Caco-2 (cell line): ENCODE measurements at regions not wholly inside any gene's neighbourhood (a gene's known extent, or its start where the extent isn't known, plus 50 kb on each side); places are given as distances from the start of the nearest gene placed in this dataset.
"Not testable (repeated sequence)": the region's sequence is repeated elsewhere in the genome, so short reads cannot be mapped to it uniquely, and the experiment has no call there.

Experiments used
- BruUV-seq: library from RNA; stranded (reverse); fragments of 400-500 nt; replicated peaks from 2 replicates; lab custom pipeline; 2021; lab: Mats Ljungman, UMichigan
- CTCF ChIA-PET: fragments of 300-600 bp; sonication (Branson Sonifier 250); formaldehyde crosslinking; loops from one replicate; lab custom pipeline; 2022; ENCODE audit warnings: antibody characterized with exemption; lab: Charles Lee
- POLR2A ChIA-PET: fragments of 300-600 bp; sonication (Branson Sonifier 250); formaldehyde crosslinking; loops from one replicate; lab custom pipeline; 2022; ENCODE audit warnings: antibody characterized with exemption; lab: Charles Lee
- DNase-seq, 2 experiments: peaks; one replicate each; pipeline versions ENCODE4 v3.0.0 to v3.0.0-alpha.2; 2020 to 2022
- H3K27me3 ChIP-seq: replicated peaks from 2 replicates; pipeline ENCODE4 v1.6.0; 2011; ENCODE audit warnings: low read length; ENCODE audit not compliant: control insufficient read depth, insufficient read depth
- H3K36me3 ChIP-seq: 2 replicates; pipeline ENCODE4 v1.5.1; 2011; ENCODE audit warnings: low read length; ENCODE audit not compliant: control insufficient read depth, insufficient read depth
- H3K4me1 ChIP-seq: fragments of 250-450 bp; sonication (Bioruptor Pico); 2 replicates; pipeline ENCODE4 v1.5.1; 2020; ENCODE audit warnings: mild to moderate bottlenecking
- H3K4me3 ChIP-seq: 2 replicates; pipeline ENCODE4 v1.5.1; 2011; ENCODE audit warnings: low read depth, mild to moderate bottlenecking, control low read depth, low read length
- H3K9me3 ChIP-seq: fragments of 250-450 bp; sonication (Bioruptor Pico); 2 replicates; pipeline ENCODE4 v1.5.1; 2020; ENCODE audit warnings: mild to moderate bottlenecking, moderate library complexity
- H3K27ac Mint-ChIP-seq: one replicate; pipeline ENCODE4 v1.8.0; 2022; ENCODE audit warnings: mixed read lengths; ENCODE audit not compliant: unreplicated experiment
- H3K27me3 Mint-ChIP-seq: one replicate; pipeline ENCODE4 v1.8.0; 2022; ENCODE audit warnings: mixed read lengths; ENCODE audit not compliant: insufficient read depth, unreplicated experiment
- H3K36me3 Mint-ChIP-seq: one replicate; pipeline ENCODE4 v1.8.0; 2022; ENCODE audit warnings: mild to moderate bottlenecking, mixed read lengths; ENCODE audit not compliant: insufficient read depth, unreplicated experiment
- H3K4me1 Mint-ChIP-seq: one replicate; pipeline ENCODE4 v1.8.0; 2022; ENCODE audit warnings: low read depth, mixed read lengths; ENCODE audit not compliant: unreplicated experiment
- H3K4me3 Mint-ChIP-seq: one replicate; pipeline ENCODE4 v1.8.0; 2022; ENCODE audit warnings: mild to moderate bottlenecking, moderate library complexity, mixed read lengths; ENCODE audit not compliant: unreplicated experiment
- H3K9me3 Mint-ChIP-seq: one replicate; pipeline ENCODE4 v1.8.0; 2022; ENCODE audit warnings: mixed read lengths; ENCODE audit not compliant: unreplicated experiment
- CTCF ChIP-seq, 2 experiments: fragments of 200-600 bp in 1 of 2; IDR thresholded peaks; 1 replicate in 1 of 2; 2 replicates in 1 of 2; pipeline versions ENCODE4 v1.5.1 to v1.8.0; 2011 to 2022; ENCODE audit warnings: antibody characterized with exemption in 1 of 2, control low read depth in 1 of 2, inconsistent platforms in 1 of 2, low read depth in 1 of 2, low read length in 1 of 2, mild to moderate bottlenecking in 1 of 2, moderate library complexity in 1 of 2; ENCODE audit not compliant: insufficient read depth in 1 of 2, severe bottlenecking in 1 of 2, unreplicated experiment in 1 of 2
- intact Hi-C: fragments of 100-400 bp; cut with micrococcal nuclease; formaldehyde crosslinking; loops from one replicate; pipeline ENCODE4 v1.10.0; 2022; ENCODE audit not compliant: unreplicated experiment

GRCh38 chr4:188665491-188666457 lies 526.5 kb downstream of the TRIML1 start:
- Mint-ChIP-seq H3K36me3 (no peaks in the 10 kb centered on the region), H3K9me3 (peaks cover 12% of the 10 kb centered on the region), H3K4me1 (no peaks in the 10 kb centered on the region), H3K4me3 (no peak overlapping the region), H3K27ac (no peak overlapping the region), H3K27me3 (no peaks in the 10 kb centered on the region)
- ChIA-PET POLR2A (no interaction called here), CTCF (no interaction called here)
- no peak overlapping the region for H3K4me3 ChIP-seq
- no peak for TF ChIP-seq CTCF (IDR thresholded peaks at IDR 0.05; ENCODE audit: insufficient read depth in 1 of 2, low read depth in 1 of 2, low read length in 1 of 2, severe bottlenecking in 1 of 2, unreplicated experiment in 1 of 2)
- H3K27me3 ChIP-seq: no peaks in the 10 kb centered on the region
- no peak for DNase-seq
- H3K9me3 ChIP-seq: peaks cover 2% of the 10 kb centered on the region; the same call in 1 of the 2 replicates
- intact Hi-C loops: no loop called here
- H3K36me3 ChIP-seq: no peaks in the 10 kb centered on the region
- BruUV-seq: no TSS peak
- H3K4me1 ChIP-seq: no peaks in the 10 kb centered on the region

GRCh38 chr4:188678691-188679090 lies 539.5 kb downstream of the TRIML1 start:
- H3K4me1 ChIP-seq, H3K36me3 ChIP-seq, H3K4me1 Mint-ChIP-seq, H3K36me3 Mint-ChIP-seq, H3K27me3 Mint-ChIP-seq, H3K27ac Mint-ChIP-seq, H3K9me3 Mint-ChIP-seq, H3K4me3 ChIP-seq, H3K9me3 ChIP-seq, H3K4me3 Mint-ChIP-seq, BruUV-seq, CTCF ChIA-PET, intact Hi-C loops, DNase-seq, POLR2A ChIA-PET, H3K27me3 ChIP-seq: not testable (repeated sequence)

GRCh38 chr4:188680004-188680666 lies 540.9 kb downstream of the TRIML1 start:
- no peaks in the 10 kb centered on the region for H3K27me3 Mint-ChIP-seq
- H3K36me3 Mint-ChIP-seq: no peaks in the 10 kb centered on the region

More at GRCh38 chr4:188680004-188680666, 540.9 kb downstream of the TRIML1 start:
- Histone ChIP-seq H3K27me3 (no peaks in the 10 kb centered on the region), H3K9me3 (no peaks in the 10 kb centered on the region), H3K36me3 (no peaks in the 10 kb centered on the region), H3K4me3 (no peak overlapping the region), H3K4me1 (no peaks in the 10 kb centered on the region)
- no TSS peak for BruUV-seq
- no peak for TF ChIP-seq CTCF (IDR thresholded peaks at IDR 0.05; ENCODE audit: insufficient read depth in 1 of 2, low read depth in 1 of 2, low read length in 1 of 2, severe bottlenecking in 1 of 2, unreplicated experiment in 1 of 2)
- no peak for DNase-seq
- Mint-ChIP-seq H3K4me1 (no peaks in the 10 kb centered on the region), H3K9me3 (peaks cover 10% of the 10 kb centered on the region), H3K27ac (no peak overlapping the region), H3K4me3 (no peak overlapping the region)
- ChIA-PET CTCF (no interaction called here), POLR2A (no interaction called here)
- intact Hi-C loops: no loop called here
